ENCODE measurements at regions not wholly inside any gene's neighbourhood (a gene's known extent, or its start where the extent isn't known, plus 50 kb on each side); places are given as distances from the start of the nearest gene placed in this dataset.
"Not testable (repeated sequence)": the region's sequence is repeated elsewhere in the genome, so short reads cannot be mapped to it uniquely, and the experiment has no call there.

- no peak for DNase-seq
Observed at GRCh38 chr11:129700701-129701100, 114.9 kb upstream of the TMEM45B start.

GRCh38 chr11:129701706-129702105 is 113.9 kb upstream of the TMEM45B start:
- no peak for DNase-seq

GRCh38 chr11:129702410-129703398 is 112.9 kb upstream of the TMEM45B start:
- DNase-seq, result no peak

- no peak for DNase-seq
Observed at GRCh38 chr11:129703846-129704245, 111.8 kb upstream of the TMEM45B start.

- no peak for DNase-seq
Observed at GRCh38 chr11:129704831-129705230, 110.8 kb upstream of the TMEM45B start.

- no peak for DNase-seq
Observed at GRCh38 chr11:129705341-129705740, 110.3 kb upstream of the TMEM45B start.

- DNase-seq, result no peak
Observed at GRCh38 chr11:129705933-129706332, 109.7 kb upstream of the TMEM45B start.

- no peak for DNase-seq
Observed at GRCh38 chr11:129709801-129710398, 105.7 kb upstream of the TMEM45B start.

- DNase-seq, result no peak
Observed at GRCh38 chr11:129710423-129710822, 105.2 kb upstream of the TMEM45B start.

GRCh38 chr11:129711760-129712159 is 103.9 kb upstream of the TMEM45B start:
- DNase-seq, result no peak

- DNase-seq, result not testable (repeated sequence)
Observed at GRCh38 chr11:129712486-129713240, 103.0 kb upstream of the TMEM45B start.

- DNase-seq, result no peak
Observed at GRCh38 chr11:129719037-129719436, 96.6 kb upstream of the TMEM45B start.

- DNase-seq, result no peak
Observed at GRCh38 chr11:129720156-129720555, 95.5 kb upstream of the TMEM45B start.

- no peak for DNase-seq
Observed at GRCh38 chr11:129720994-129721393, 94.7 kb upstream of the TMEM45B start.

- DNase-seq, result no peak
Observed at GRCh38 chr11:129721685-129722084, 94.0 kb upstream of the TMEM45B start.

- DNase-seq, result no peak
Observed at GRCh38 chr11:129722529-129722928, 93.1 kb upstream of the TMEM45B start.

GRCh38 chr11:129723146-129723760 is 92.4 kb upstream of the TMEM45B start:
- no peak for DNase-seq

- no peak for DNase-seq
Observed at GRCh38 chr11:129723761-129724162, 91.9 kb upstream of the TMEM45B start.

GRCh38 chr11:129724866-129725265 is 90.8 kb upstream of the TMEM45B start:
- DNase-seq, result no peak

- DNase-seq, result no peak
Observed at GRCh38 chr11:129726179-129726578, 89.5 kb upstream of the TMEM45B start.

GRCh38 chr11:129728581-129728980 is 87.1 kb upstream of the TMEM45B start:
- DNase-seq, result no peak

GRCh38 chr11:129729216-129729615 is 86.4 kb upstream of the TMEM45B start:
- no peak for DNase-seq

- no peak for DNase-seq
Observed at GRCh38 chr11:129729823-129730222, 85.8 kb upstream of the TMEM45B start.
